AG09319 (cell line): ENCODE measurements at regions not wholly inside any gene's neighbourhood (a gene's known extent, or its start where the extent isn't known, plus 50 kb on each side); places are given as distances from the start of the nearest gene placed in this dataset.
"Not testable (repeated sequence)": the region's sequence is repeated elsewhere in the genome, so short reads cannot be mapped to it uniquely, and the experiment has no call there.

Source experiments
- DNase-seq: peaks from one replicate; pipeline ENCODE4 v3.0.0-alpha.2; 2010; ENCODE audit warnings: low read depth; ENCODE audit errors: extremely low read depth
- CTCF ChIP-seq: IDR thresholded peaks from 2 replicates; pipeline ENCODE4 v1.5.1; 2011; ENCODE audit warnings: low read depth, mild to moderate bottlenecking, inconsistent platforms, low read length, moderate library complexity

- no peak for DNase-seq
Observed at GRCh38 chr1:30101487-30102227, 621.7 kb downstream of the MATN1 start.

DNA sequence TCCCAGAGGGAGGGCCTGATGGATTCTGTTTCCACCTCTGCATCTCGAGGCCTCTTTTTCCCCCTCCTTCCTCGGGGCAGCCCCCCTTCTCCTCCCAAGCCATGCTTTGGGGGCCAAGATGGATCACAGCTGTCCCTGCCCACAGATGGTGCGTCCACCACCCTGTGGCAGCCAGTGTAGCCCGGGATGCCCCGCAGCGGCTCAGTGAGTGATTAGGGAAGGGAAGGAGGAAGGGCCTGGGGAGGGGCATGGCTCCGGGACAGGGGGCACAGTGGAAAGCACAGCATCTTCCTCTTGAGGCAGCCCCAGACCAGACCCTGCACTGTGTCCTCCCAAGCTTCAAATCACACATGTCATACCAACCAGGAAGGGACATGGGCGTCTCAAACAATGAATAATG lies 622.4 kb downstream of the MATN1 start:
- no peak for TF ChIP-seq CTCF
- DNase-seq: no peak

More at GRCh38 chr1:30101487-30102227, 621.7 kb downstream of the MATN1 start:
- no peak for TF ChIP-seq CTCF

GRCh38 chr1:30100524-30100862 lies 622.9 kb downstream of the MATN1 start:
- no peak for DNase-seq

DNA sequence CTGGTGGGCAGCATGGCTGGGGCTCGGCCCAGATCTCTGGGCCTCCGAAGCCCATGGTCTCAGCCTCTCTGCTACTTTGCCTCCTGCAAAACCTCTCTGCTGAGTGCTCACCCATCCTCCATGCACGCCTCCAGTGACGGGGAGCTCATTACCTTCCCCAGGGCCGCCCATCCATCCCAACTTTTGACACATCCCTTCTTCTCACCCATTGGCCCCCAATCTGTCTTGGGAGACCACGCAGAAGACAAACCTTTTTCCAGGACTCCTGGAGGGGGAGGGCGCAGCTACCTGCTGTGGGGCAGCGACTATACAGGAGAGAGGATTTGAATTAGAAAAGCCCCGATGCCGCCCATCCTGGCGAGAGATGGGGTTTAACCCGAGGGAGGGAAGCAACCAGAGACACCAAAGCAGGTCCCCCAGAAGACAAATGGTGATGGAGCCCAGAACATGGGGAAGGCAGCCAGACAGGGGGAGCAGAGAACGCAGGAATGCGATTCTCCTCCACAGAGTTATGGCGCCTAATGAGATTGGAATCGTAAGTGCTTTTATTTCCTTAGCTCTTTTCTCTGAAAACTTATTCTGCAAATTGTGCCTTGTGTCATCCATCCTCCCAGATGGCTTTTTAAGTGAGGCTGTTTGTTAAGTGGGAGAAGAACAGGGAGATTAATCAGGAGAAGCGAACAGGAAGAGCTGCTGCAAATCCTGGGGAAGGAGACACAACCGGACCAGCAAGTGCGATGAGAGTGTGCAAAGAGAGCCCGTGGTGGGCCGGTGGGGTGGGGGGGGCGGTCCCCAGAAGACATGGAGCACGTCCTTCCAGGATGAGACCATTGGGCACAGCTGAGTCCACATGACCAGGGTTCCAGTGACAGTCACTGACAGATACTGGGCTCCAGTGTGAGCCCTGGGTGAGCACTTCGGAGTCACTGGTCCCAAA lies 623.5 kb downstream of the MATN1 start:
- DNase-seq: no peak
- no peak for TF ChIP-seq CTCF

More at GRCh38 chr1:30100524-30100862, 622.9 kb downstream of the MATN1 start:
- TF ChIP-seq CTCF: no peak

GRCh38 chr1:30097851-30098250 lies 625.5 kb downstream of the MATN1 start:
- not testable (repeated sequence) for DNase-seq

DNA sequence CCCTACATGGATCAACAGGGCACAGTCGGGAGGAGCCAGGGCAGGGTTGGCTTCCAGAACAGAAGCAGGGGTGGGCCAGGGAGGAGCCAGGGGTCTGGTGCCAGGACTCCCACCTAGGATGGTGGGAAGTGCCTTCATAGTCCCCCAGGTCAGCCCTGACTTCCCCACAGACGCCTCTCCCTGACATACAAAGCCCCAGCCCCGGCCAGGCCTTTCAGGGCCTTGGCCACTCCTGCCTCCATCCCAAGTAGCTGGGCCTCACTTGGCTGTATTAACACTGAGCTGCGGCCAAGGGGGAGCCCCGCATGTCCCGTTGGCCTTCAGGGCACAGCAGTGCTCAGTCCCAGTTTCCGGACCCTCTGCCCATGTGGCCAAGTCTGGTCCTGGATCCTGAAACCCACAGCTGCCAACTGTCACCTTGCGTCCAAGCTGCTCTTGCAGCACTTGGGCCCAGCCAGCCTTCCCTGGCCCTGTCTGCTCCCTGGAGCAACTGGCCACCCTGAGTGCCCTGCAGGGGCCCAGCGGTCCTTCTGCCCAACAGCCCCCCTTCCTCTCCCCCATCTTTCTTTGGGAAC lies 627.8 kb downstream of the MATN1 start:
- DNase-seq: no peak
- TF ChIP-seq CTCF: no peak

- no peak for DNase-seq
- no peak for TF ChIP-seq CTCF
Observed at GRCh38 chr1:30095051-30095450, 628.3 kb downstream of the MATN1 start.
